ENCODE measurements at regions not wholly inside any gene's neighbourhood (a gene's known extent, or its start where the extent isn't known, plus 50 kb on each side); places are given as distances from the start of the nearest gene placed in this dataset.

GRCh38 chr6:3516092-3516491 is 59.2 kb upstream of the SLC22A23 start:
- in situ Hi-C loops (cut with MboI) (no loop called here), intact Hi-C loops (cut with micrococcal nuclease; ENCODE audit: unreplicated experiment) (no loop called here)
- H3K27ac ChIP-seq (ENCODE audit: control insufficient read depth, insufficient read depth), result no peak overlapping the region
- ChIA-PET CTCF (no interaction called here), POLR2A (no interaction called here), RAD21 (ENCODE audit: unreplicated experiment) (no interaction called here), SMC1A (ENCODE audit: uncharacterized antibody, unreplicated experiment) (no interaction called here)
- TF ChIP-seq BCL11A (IDR thresholded peaks at IDR 0.05; ENCODE audit: low read depth, low read length), result no peak
- TF ChIP-seq ZBED1 (IDR thresholded peaks at IDR 0.05; ENCODE audit: borderline replicate concordance), result no peak
- TF ChIP-seq STAT3 (IDR thresholded peaks at IDR 0.05; ENCODE audit: low read depth, low read length), result no peak
- no peak for TF ChIP-seq ZZZ3 (IDR thresholded peaks at IDR 0.05; ENCODE audit: control insufficient read depth, insufficient read length, low read depth)
- no peak for TF ChIP-seq IKZF1 (conservative IDR thresholded peaks at IDR 0.05)
- no peak for TF ChIP-seq RCOR1 (conservative IDR thresholded peaks at IDR 0.05; ENCODE audit: low read depth, low read length)
- no peak for TF ChIP-seq TCF7 (IDR thresholded peaks at IDR 0.05; ENCODE audit: borderline replicate concordance)
- no peak for TF ChIP-seq ATF2 (IDR thresholded peaks at IDR 0.05; ENCODE audit: low read length)
- no peak for TF ChIP-seq BCL3 (IDR thresholded peaks at IDR 0.05; ENCODE audit: borderline replicate concordance, insufficient read depth, low read depth, low read length, poor library complexity, severe bottlenecking)
- TF ChIP-seq JUNB (IDR thresholded peaks at IDR 0.05), result no peak
- no peak overlapping the region for H2AFZ ChIP-seq (ENCODE audit: control insufficient read depth, low read depth, low read length)
- WGBS (ENCODE audit: insufficient coverage, insufficient replicate concordance, low lambda C conversion rate, missing lambda C conversion rate), result 14% methylated on average over 2 of the region's 5 CpGs
- no peaks in the 10 kb centered on the region for H3K4me1 ChIP-seq (ENCODE audit: control insufficient read depth, insufficient read depth, low read length)
- H3K27me3 ChIP-seq (replicated peaks in 1 of 2; ENCODE audit: control insufficient read depth in 2 of 2, insufficient read depth in 2 of 2, low read length in 1 of 2), result no peaks in the 10 kb centered on the region; a peak in 4 of 4 replicates
- no peak overlapping the region for H3K4me3 ChIP-seq
- no peak overlapping the region for H3K4me2 ChIP-seq (ENCODE audit: control insufficient read depth, insufficient read depth)
- FAIRE-seq (no peak), ATAC-seq (no peak), DNase-seq (ENCODE audit: low read depth, low spot score) (no peak)
- no peaks in the 10 kb centered on the region for H3K36me3 ChIP-seq (ENCODE audit: control insufficient read depth in 2 of 2, insufficient read depth in 2 of 2, low read length in 1 of 2)
- H4K20me1 ChIP-seq (ENCODE audit: control insufficient read depth, insufficient read depth), result no peaks in the 10 kb centered on the region
- H3K9me3 ChIP-seq (replicated peaks; ENCODE audit: control insufficient read depth, insufficient read depth, low read length), result no peaks in the 10 kb centered on the region
- H3K9ac ChIP-seq (ENCODE audit: control insufficient read depth, insufficient read depth, low read length), result no peak overlapping the region
- H3K79me2 ChIP-seq (ENCODE audit: control insufficient read depth, insufficient read depth, low read length), result no peaks in the 10 kb centered on the region
- no TSS peak for BruUV-seq (replicated peaks)

Data from GM12878 (cell line).